Transverse colon (tissue), 3 donors: ENCODE measurements at regions not wholly inside any gene's neighbourhood (a gene's known extent, or its start where the extent isn't known, plus 50 kb on each side); places are given as distances from the start of the nearest gene placed in this dataset.

Source experiments
- CTCF ChIP-seq, 5 experiments: fragments of 200-600 bp in 3 of 5; fragments of 450-650 bp in 2 of 5; sonication (generic) in 3 of 5; IDR thresholded peaks; 1 replicate in 2 of 5; 2 replicates in 3 of 5; pipeline ENCODE4 v1.5.1; 2016 to 2017; ENCODE audit warnings: antibody characterized with exemption in 5 of 5, inconsistent platforms in 3 of 5, mild to moderate bottlenecking in 2 of 5, moderate library complexity in 1 of 5
- POLR2A ChIP-seq: fragments of 450-650 bp; IDR thresholded peaks from one replicate; pipeline ENCODE4 v1.6.1; 2016; ENCODE audit warnings: antibody characterized with exemption, mild to moderate bottlenecking, moderate library complexity

- no peak for TF ChIP-seq CTCF (IDR thresholded peaks at IDR 0.05)
- TF ChIP-seq POLR2A = no peak
Observed at GRCh38 chr5:155303120-155303519, 289.6 kb downstream of the KIF4B start.
